ENCODE measurements at regions not wholly inside any gene's neighbourhood (a gene's known extent, or its start where the extent isn't known, plus 50 kb on each side); places are given as distances from the start of the nearest gene placed in this dataset.

DNA sequence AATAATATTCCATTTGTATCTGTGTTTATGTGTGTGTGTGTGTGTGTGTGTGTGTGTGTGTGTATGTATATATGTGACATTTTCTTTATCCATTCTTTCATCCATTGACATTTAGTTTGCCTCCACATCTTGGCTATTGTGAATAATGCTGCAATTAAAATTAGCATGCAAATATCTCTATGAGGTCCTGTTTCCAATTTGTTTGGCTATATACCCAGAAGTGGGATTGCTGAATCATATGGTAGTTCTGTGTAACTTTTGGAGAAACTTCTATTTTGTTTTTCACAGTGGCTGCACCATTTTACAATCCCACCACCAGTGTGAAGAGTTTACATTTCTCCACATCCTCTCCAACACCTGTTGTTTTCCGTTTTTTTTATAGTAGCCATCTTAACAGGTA lies 53.1 kb downstream of the CH25H start:
- Histone ChIP-seq H3K9me3 (ENCODE audit: control insufficient read depth, low read depth, low read length) (no peaks in the 10 kb centered on the region), H3K36me3 (ENCODE audit: control insufficient read depth, low read depth, low read length) (no peaks in the 10 kb centered on the region), H3K27ac (ENCODE audit: low read length) (no peak overlapping the region), H3K9ac (ENCODE audit: low read length) (no peak overlapping the region), H3K4me3 (ENCODE audit: low read length) (no peak overlapping the region), H3K4me1 (ENCODE audit: control insufficient read depth, low read depth, low read length) (no peaks in the 10 kb centered on the region), H3K27me3 (ENCODE audit: control insufficient read depth, insufficient read depth, low read length) (no peaks in the 10 kb centered on the region)

GRCh38 chr10:89153116-89153515 lies 54.0 kb downstream of the CH25H start:
- no peak overlapping the region for H3K4me3 ChIP-seq (ENCODE audit: low read length)
- no peak overlapping the region for H3K9ac ChIP-seq (ENCODE audit: low read length)
- H3K27ac ChIP-seq (ENCODE audit: low read length): no peak overlapping the region
- H3K4me1 ChIP-seq (ENCODE audit: control insufficient read depth, low read depth, low read length): no peaks in the 10 kb centered on the region
- no peaks in the 10 kb centered on the region for H3K27me3 ChIP-seq (ENCODE audit: control insufficient read depth, insufficient read depth, low read length)
- H3K9me3 ChIP-seq (ENCODE audit: control insufficient read depth, low read depth, low read length): no peaks in the 10 kb centered on the region
- H3K36me3 ChIP-seq (ENCODE audit: control insufficient read depth, low read depth, low read length): no peaks in the 10 kb centered on the region

DNA sequence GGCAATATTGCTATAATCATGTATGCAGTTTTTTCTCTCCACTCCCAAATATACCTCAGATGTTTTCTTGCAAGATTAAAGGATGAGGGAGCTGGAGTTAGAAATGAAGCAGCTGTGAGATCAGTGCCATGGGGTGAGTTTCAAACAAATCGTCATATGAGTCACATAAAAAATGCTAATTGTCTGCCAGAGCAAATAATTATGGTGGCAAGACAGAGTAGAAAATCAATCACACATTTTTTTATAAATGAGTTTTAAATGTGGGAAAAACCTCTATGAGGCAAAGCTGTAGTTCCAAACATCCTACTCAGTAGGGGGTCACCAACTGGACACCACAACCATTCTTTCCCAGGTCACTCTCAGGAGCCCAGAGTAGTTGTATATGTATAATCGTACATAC lies 55.3 kb downstream of the CH25H start:
- Histone ChIP-seq H3K9me3 (ENCODE audit: control insufficient read depth, low read depth, low read length) (no peaks in the 10 kb centered on the region), H3K4me3 (ENCODE audit: low read length) (no peak overlapping the region), H3K9ac (ENCODE audit: low read length) (no peak overlapping the region), H3K4me1 (ENCODE audit: control insufficient read depth, low read depth, low read length) (no peaks in the 10 kb centered on the region), H3K27me3 (ENCODE audit: control insufficient read depth, insufficient read depth, low read length) (no peaks in the 10 kb centered on the region), H3K27ac (ENCODE audit: low read length) (no peak overlapping the region), H3K36me3 (ENCODE audit: control insufficient read depth, low read depth, low read length) (no peaks in the 10 kb centered on the region)

- Histone ChIP-seq H3K4me3 (ENCODE audit: low read length) (no peak overlapping the region), H3K9ac (ENCODE audit: low read length) (no peak overlapping the region), H3K27me3 (ENCODE audit: control insufficient read depth, insufficient read depth, low read length) (no peaks in the 10 kb centered on the region), H3K27ac (ENCODE audit: low read length) (no peak overlapping the region), H3K9me3 (ENCODE audit: control insufficient read depth, low read depth, low read length) (no peaks in the 10 kb centered on the region), H3K4me1 (ENCODE audit: control insufficient read depth, low read depth, low read length) (no peaks in the 10 kb centered on the region), H3K36me3 (ENCODE audit: control insufficient read depth, low read depth, low read length) (no peaks in the 10 kb centered on the region)
These were observed 59.1 kb downstream of the CH25H start for GRCh38 chr10:89148061-89148460.

- no peak overlapping the region for H3K27ac ChIP-seq (ENCODE audit: low read length)
- H3K4me1 ChIP-seq (ENCODE audit: control insufficient read depth, low read depth, low read length): no peaks in the 10 kb centered on the region
- H3K9ac ChIP-seq (ENCODE audit: low read length): no peak overlapping the region
- no peaks in the 10 kb centered on the region for H3K9me3 ChIP-seq (ENCODE audit: control insufficient read depth, low read depth, low read length)
- H3K27me3 ChIP-seq (ENCODE audit: control insufficient read depth, insufficient read depth, low read length): no peaks in the 10 kb centered on the region
- no peak overlapping the region for H3K4me3 ChIP-seq (ENCODE audit: low read length)
- no peaks in the 10 kb centered on the region for H3K36me3 ChIP-seq (ENCODE audit: control insufficient read depth, low read depth, low read length)
These were observed 59.9 kb downstream of the CH25H start for GRCh38 chr10:89147256-89147655.

DNA sequence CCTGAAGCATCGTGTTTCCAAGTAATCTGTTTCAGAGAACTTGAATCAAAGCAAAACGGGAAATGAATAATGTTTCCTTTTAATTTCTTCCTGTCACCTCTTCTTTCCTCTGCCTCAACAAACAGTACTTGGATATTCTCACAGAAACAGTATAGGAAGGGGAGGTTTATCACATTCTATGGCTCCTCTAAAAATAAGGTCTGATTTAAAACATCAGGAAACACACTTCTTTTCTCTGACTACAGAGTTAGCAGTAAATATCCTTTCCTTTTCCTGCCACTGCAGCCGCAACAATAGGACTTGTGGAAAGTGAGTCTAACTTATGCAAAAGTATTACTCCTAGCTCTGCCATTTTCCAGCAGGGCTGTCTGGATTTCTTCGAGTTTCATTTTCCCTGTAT lies 62.3 kb downstream of the CH25H start:
- H3K4me3 ChIP-seq (ENCODE audit: low read length): no peak overlapping the region
- no peaks in the 10 kb centered on the region for H3K4me1 ChIP-seq (ENCODE audit: control insufficient read depth, low read depth, low read length)
- H3K9ac ChIP-seq (ENCODE audit: low read length): no peak overlapping the region
- no peaks in the 10 kb centered on the region for H3K27me3 ChIP-seq (ENCODE audit: control insufficient read depth, insufficient read depth, low read length)
- H3K27ac ChIP-seq (ENCODE audit: low read length): no peak overlapping the region
- no peaks in the 10 kb centered on the region for H3K9me3 ChIP-seq (ENCODE audit: control insufficient read depth, low read depth, low read length)
- H3K36me3 ChIP-seq (ENCODE audit: control insufficient read depth, low read depth, low read length): no peaks in the 10 kb centered on the region

DNA sequence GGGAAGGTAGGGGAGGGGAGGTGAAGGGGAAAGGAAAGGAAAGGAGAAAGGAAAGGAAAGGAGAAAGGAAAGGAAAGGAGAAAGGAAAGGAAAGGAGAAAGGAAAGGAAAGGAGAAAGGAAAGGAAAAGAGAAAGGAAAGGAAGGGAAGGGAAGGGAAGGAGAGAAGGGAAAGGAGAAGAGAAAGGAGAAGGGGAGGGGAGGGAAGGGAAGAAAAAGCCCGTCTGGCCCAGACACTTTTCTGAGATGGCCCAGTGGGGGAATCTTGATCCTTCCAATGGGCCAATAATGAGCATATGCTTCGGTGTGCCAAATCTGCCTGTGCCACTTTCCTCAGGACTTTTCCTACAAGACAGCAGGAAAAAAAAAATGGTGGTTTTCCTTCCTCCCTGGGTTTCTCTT lies 64.5 kb downstream of the CH25H start:
- Histone ChIP-seq H3K36me3 (ENCODE audit: control insufficient read depth, low read depth, low read length) (no peaks in the 10 kb centered on the region), H3K4me1 (ENCODE audit: control insufficient read depth, low read depth, low read length) (no peaks in the 10 kb centered on the region), H3K27ac (ENCODE audit: low read length) (no peak overlapping the region), H3K9me3 (ENCODE audit: control insufficient read depth, low read depth, low read length) (no peaks in the 10 kb centered on the region), H3K9ac (ENCODE audit: low read length) (no peak overlapping the region), H3K27me3 (ENCODE audit: control insufficient read depth, insufficient read depth, low read length) (no peaks in the 10 kb centered on the region), H3K4me3 (ENCODE audit: low read length) (no peak overlapping the region)

DNA sequence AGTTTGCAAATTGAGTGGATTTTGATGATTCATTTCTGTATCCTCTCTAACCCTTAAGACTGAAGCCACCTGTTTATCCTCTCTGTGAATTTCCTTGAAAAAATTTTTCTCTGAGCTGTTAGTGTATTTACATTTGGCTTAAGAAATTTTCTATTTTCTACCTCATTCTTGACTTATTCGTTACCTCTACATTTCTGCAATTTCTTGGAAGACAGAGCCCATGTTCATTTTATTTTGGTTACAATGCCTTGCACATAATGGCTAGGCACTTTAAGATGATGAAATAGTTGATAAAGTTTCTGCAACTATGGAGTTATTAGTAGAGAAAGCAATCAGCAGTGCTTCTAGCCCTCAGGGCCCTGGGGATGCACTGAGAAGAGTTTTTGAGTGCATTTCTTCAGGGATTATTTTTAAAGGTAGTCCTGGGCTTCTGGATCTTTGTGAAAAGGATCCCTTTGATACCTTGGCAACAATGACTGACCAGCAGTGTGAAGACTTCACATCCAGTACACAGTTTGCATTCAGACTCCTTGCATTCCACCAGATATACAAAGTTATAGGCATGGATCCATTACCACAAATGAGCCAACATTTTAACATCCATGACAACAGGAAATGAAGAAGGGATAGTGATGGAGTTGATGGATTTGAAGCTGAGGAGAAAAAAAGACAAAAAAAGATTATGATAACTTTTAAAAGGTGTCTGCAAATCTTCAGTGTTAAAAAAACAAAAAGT lies 68.2 kb downstream of the CH25H start:
- H3K27me3 ChIP-seq (ENCODE audit: control insufficient read depth, insufficient read depth, low read length): no peaks in the 10 kb centered on the region
- no peak overlapping the region for H3K9ac ChIP-seq (ENCODE audit: low read length)
- no peaks in the 10 kb centered on the region for H3K9me3 ChIP-seq (ENCODE audit: control insufficient read depth, low read depth, low read length)
- H3K36me3 ChIP-seq (ENCODE audit: control insufficient read depth, low read depth, low read length): no peaks in the 10 kb centered on the region
- H3K4me3 ChIP-seq (ENCODE audit: low read length): no peak overlapping the region
- H3K4me1 ChIP-seq (ENCODE audit: control insufficient read depth, low read depth, low read length): no peaks in the 10 kb centered on the region
- no peak overlapping the region for H3K27ac ChIP-seq (ENCODE audit: low read length)

DNA sequence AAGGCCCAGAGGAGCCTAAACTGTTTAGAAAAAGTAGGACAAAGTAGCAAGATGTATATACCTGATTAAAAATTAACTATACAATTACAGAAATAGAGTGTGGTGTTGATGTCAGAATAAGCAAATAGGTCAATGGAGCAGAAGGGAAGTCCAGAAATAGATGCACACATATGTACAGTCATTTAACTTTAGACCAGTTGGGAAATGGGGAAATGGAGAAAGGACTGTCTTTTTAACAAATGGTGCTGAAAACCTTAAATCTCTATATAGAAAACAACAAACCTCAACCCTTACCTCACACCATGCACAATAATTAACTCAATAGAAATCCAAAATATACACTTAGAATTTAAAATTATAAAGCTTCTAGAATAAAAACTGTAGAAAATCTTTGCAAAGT lies 72.2 kb downstream of the CH25H start:
- H3K9me3 ChIP-seq (ENCODE audit: control insufficient read depth, low read depth, low read length): no peaks in the 10 kb centered on the region
- H3K27ac ChIP-seq (ENCODE audit: low read length): no peak overlapping the region
- no peaks in the 10 kb centered on the region for H3K4me1 ChIP-seq (ENCODE audit: control insufficient read depth, low read depth, low read length)
- H3K4me3 ChIP-seq (ENCODE audit: low read length): no peak overlapping the region
- no peaks in the 10 kb centered on the region for H3K27me3 ChIP-seq (ENCODE audit: control insufficient read depth, insufficient read depth, low read length)
- no peak overlapping the region for H3K9ac ChIP-seq (ENCODE audit: low read length)
- no peaks in the 10 kb centered on the region for H3K36me3 ChIP-seq (ENCODE audit: control insufficient read depth, low read depth, low read length)

DNA sequence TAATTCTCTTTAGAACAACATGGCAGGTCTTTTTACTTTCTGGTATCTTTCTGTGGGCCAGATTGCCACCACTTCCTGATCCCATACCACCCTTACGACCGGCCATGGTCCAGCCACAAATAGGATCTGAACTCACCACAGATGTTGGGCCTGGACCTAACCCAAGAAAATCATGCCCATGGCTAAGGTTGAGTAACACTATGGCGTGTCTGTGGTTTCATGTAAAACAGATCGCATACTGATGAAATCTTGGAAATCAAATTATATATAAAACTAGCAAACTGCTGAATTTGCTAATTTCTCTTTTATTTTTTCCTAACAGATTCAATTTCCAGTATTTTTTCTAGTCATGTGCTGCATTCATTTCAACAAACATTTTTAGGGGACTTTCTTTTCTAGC lies 77.2 kb downstream of the CH25H start:
- Histone ChIP-seq H3K9me3 (ENCODE audit: control insufficient read depth, low read depth, low read length) (no peaks in the 10 kb centered on the region), H3K27me3 (ENCODE audit: control insufficient read depth, insufficient read depth, low read length) (no peaks in the 10 kb centered on the region), H3K4me1 (ENCODE audit: control insufficient read depth, low read depth, low read length) (no peaks in the 10 kb centered on the region), H3K4me3 (ENCODE audit: low read length) (no peak overlapping the region), H3K36me3 (ENCODE audit: control insufficient read depth, low read depth, low read length) (no peaks in the 10 kb centered on the region), H3K27ac (ENCODE audit: low read length) (no peak overlapping the region), H3K9ac (ENCODE audit: low read length) (no peak overlapping the region)

- Histone ChIP-seq H3K27me3 (ENCODE audit: control insufficient read depth, insufficient read depth, low read length) (no peaks in the 10 kb centered on the region), H3K4me3 (ENCODE audit: low read length) (no peak overlapping the region), H3K4me1 (ENCODE audit: control insufficient read depth, low read depth, low read length) (no peaks in the 10 kb centered on the region), H3K9ac (ENCODE audit: low read length) (no peak overlapping the region), H3K9me3 (ENCODE audit: control insufficient read depth, low read depth, low read length) (no peaks in the 10 kb centered on the region), H3K27ac (ENCODE audit: low read length) (no peak overlapping the region), H3K36me3 (ENCODE audit: control insufficient read depth, low read depth, low read length) (no peaks in the 10 kb centered on the region)
These were observed 84.6 kb downstream of the CH25H start for GRCh38 chr10:89122433-89123051.

GRCh38 chr10:89121764-89122020 lies 85.4 kb downstream of the CH25H start:
- no peaks in the 10 kb centered on the region for H3K4me1 ChIP-seq (ENCODE audit: control insufficient read depth, low read depth, low read length)
- H3K27ac ChIP-seq (ENCODE audit: low read length): no peak overlapping the region
- no peaks in the 10 kb centered on the region for H3K9me3 ChIP-seq (ENCODE audit: control insufficient read depth, low read depth, low read length)

More at GRCh38 chr10:89121764-89122020, 85.4 kb downstream of the CH25H start:
- H3K27me3 ChIP-seq (ENCODE audit: control insufficient read depth, insufficient read depth, low read length): no peaks in the 10 kb centered on the region
- H3K4me3 ChIP-seq (ENCODE audit: low read length): no peak overlapping the region
- H3K36me3 ChIP-seq (ENCODE audit: control insufficient read depth, low read depth, low read length): no peaks in the 10 kb centered on the region
- H3K9ac ChIP-seq (ENCODE audit: low read length): no peak overlapping the region

Measured in iPS-18a (cell line).